ENCODE measurements at regions not wholly inside any gene's neighbourhood (a gene's known extent, or its start where the extent isn't known, plus 50 kb on each side); places are given as distances from the start of the nearest gene placed in this dataset.

DNA sequence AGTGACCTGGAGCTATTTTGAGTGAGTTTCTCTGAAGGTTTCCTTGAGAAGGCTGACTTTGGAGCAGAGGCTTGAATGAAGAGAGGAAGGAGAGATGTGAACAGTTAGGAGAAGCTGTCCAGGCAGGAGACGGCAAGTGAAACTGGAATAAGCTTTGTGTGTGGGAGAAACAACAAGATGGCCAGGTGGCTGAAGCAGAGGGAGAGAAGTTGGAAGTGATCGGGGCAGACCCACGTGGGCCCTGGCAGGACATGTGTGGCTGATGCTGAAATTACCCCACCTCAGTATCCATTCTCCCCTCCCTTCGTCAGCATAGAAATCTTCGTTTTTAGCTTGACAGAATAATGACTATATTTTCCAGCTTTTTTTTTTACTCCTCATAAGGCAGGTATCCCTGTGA, 809.2 kb upstream of the TMEM132C start:
- TF ChIP-seq, protein P1, sequence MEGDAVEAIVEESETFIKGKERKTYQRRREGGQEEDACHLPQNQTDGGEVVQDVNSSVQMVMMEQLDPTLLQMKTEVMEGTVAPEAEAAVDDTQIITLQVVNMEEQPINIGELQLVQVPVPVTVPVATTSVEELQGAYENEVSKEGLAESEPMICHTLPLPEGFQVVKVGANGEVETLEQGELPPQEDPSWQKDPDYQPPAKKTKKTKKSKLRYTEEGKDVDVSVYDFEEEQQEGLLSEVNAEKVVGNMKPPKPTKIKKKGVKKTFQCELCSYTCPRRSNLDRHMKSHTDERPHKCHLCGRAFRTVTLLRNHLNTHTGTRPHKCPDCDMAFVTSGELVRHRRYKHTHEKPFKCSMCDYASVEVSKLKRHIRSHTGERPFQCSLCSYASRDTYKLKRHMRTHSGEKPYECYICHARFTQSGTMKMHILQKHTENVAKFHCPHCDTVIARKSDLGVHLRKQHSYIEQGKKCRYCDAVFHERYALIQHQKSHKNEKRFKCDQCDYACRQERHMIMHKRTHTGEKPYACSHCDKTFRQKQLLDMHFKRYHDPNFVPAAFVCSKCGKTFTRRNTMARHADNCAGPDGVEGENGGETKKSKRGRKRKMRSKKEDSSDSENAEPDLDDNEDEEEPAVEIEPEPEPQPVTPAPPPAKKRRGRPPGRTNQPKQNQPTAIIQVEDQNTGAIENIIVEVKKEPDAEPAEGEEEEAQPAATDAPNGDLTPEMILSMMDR (IDR thresholded peaks at IDR 0.05 in 8 of 11, conservative IDR thresholded peaks at IDR 0.05 in 3 of 11), result no peak
- TF ChIP-seq POLR2A (IDR thresholded peaks at IDR 0.05), result no peak
- TF ChIP-seq POLR2AphosphoS5 (IDR thresholded peaks at IDR 0.05), result no peak
